AG04450 (cell line): ENCODE measurements at regions not wholly inside any gene's neighbourhood (a gene's known extent, or its start where the extent isn't known, plus 50 kb on each side); places are given as distances from the start of the nearest gene placed in this dataset.

Experiments used
- CTCF ChIA-PET: fragments of 300-600, 350-600 bp; formaldehyde crosslinking; extraction: SDS; loops from one replicate; lab custom pipeline; 2022; ENCODE audit warnings: antibody characterized with exemption, inconsistent platforms; lab: Charles Lee
- POLR2A ChIA-PET: fragments of 350-600 bp; formaldehyde crosslinking; extraction: SDS; loops from one replicate; lab custom pipeline; 2021; ENCODE audit warnings: antibody characterized with exemption, inconsistent platforms; lab: Yijun Ruan, JAX
- DNase-seq: peaks from one replicate; pipeline ENCODE4 v3.0.0-alpha.2; 2011; ENCODE audit warnings: low read depth, low spot score
- H3K27ac ChIP-seq: one replicate; pipeline ENCODE4 v1.5.1; 2012; ENCODE audit warnings: low read depth, low read length, control low read depth
- H3K27me3 ChIP-seq: one replicate; pipeline ENCODE4 v1.6.0; 2012; ENCODE audit warnings: low read length; ENCODE audit not compliant: control insufficient read depth, insufficient read depth
- H3K4me3 ChIP-seq: 2 replicates; pipeline ENCODE4 v1.5.1; 2011; ENCODE audit warnings: mild to moderate bottlenecking, low read depth, low read length, control low read depth
- H3K9me3 ChIP-seq: 2 replicates; pipeline ENCODE4 v1.5.1; 2012; ENCODE audit warnings: low read length; ENCODE audit not compliant: control insufficient read depth, insufficient read depth
- TF ChIP-seq, protein P1 (sequence below): IDR thresholded peaks from 2 replicates; pipeline ENCODE4 v1.5.1; 2011; ENCODE audit warnings: low read depth, low read length, control low read depth, inconsistent platforms

GRCh38 chr15:81524496-81524895 is 150.5 kb upstream of the TMC3 start:
- Histone ChIP-seq H3K27ac (no peak overlapping the region), H3K9me3 (no peaks in the 10 kb centered on the region), H3K4me3 (no peak overlapping the region), H3K27me3 (no peaks in the 10 kb centered on the region)
- ChIA-PET POLR2A (no interaction called here), CTCF (no interaction called here)
- no peak for DNase-seq
- TF ChIP-seq, protein P1, sequence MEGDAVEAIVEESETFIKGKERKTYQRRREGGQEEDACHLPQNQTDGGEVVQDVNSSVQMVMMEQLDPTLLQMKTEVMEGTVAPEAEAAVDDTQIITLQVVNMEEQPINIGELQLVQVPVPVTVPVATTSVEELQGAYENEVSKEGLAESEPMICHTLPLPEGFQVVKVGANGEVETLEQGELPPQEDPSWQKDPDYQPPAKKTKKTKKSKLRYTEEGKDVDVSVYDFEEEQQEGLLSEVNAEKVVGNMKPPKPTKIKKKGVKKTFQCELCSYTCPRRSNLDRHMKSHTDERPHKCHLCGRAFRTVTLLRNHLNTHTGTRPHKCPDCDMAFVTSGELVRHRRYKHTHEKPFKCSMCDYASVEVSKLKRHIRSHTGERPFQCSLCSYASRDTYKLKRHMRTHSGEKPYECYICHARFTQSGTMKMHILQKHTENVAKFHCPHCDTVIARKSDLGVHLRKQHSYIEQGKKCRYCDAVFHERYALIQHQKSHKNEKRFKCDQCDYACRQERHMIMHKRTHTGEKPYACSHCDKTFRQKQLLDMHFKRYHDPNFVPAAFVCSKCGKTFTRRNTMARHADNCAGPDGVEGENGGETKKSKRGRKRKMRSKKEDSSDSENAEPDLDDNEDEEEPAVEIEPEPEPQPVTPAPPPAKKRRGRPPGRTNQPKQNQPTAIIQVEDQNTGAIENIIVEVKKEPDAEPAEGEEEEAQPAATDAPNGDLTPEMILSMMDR: no peak

DNA sequence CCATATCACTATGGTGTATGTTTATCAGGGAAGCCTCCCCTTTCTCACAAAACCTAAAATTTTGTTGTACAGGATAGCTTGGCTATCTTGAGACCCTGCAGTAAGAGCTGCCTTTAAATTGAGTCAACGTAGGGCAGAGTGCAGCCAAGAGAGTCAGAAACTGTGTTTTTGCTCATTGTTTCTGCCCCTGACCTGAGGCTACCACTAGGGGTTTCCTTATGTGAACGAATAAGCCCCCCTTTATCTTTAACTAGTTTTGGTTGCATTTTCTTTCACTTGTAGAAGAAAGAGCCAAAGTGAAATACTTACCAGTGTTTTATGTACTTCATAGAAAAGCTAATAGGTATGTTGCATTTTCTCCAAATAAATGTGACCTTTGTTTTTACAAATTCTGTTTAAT is 149.9 kb upstream of the TMC3 start:
- H3K27me3 ChIP-seq: no peaks in the 10 kb centered on the region
- TF ChIP-seq, protein P1: no peak
- POLR2A ChIA-PET: no interaction called here
- no peak overlapping the region for H3K4me3 ChIP-seq
- DNase-seq: no peak
- H3K27ac ChIP-seq: no peak overlapping the region
- no peaks in the 10 kb centered on the region for H3K9me3 ChIP-seq
- CTCF ChIA-PET: no interaction called here

- CTCF ChIA-PET: no interaction called here
- DNase-seq: no peak
- Histone ChIP-seq H3K9me3 (no peaks in the 10 kb centered on the region), H3K27ac (no peak overlapping the region), H3K27me3 (no peaks in the 10 kb centered on the region), H3K4me3 (no peak overlapping the region)
- POLR2A ChIA-PET: no interaction called here
- TF ChIP-seq, protein P1: no peak
These were observed 146.5 kb upstream of the TMC3 start for GRCh38 chr15:81520480-81520879.

DNA sequence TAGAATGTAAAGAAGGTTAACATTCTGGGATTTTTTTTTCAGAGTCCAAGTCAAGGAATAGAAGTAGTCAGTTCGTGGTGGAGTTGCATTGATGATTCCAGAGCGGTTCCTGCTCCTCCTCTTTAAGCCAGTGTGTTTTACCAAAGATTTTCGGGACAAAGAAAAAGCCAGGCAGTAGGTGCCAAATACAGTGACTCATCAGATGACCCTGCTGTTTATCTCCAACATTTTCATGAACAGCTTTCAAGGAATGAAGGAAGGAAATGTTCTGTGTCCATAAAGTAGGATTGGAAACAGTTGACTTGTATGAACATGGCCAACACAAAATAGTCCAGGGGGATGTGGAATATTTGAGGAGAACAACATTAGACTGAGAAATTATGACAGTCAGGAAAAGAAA is 142.4 kb upstream of the TMC3 start:
- Histone ChIP-seq H3K27me3 (no peaks in the 10 kb centered on the region), H3K4me3 (no peak overlapping the region), H3K27ac (no peak overlapping the region), H3K9me3 (no peaks in the 10 kb centered on the region)
- POLR2A ChIA-PET: no interaction called here
- DNase-seq: no peak
- TF ChIP-seq, protein P1: no peak
- CTCF ChIA-PET: interaction anchor here (0.5 to 1.0 kb wide), 3 partner anchors 13 to 628 kb away, joined by 3 to 6 read pairs (median 4); no protein-coding TSS in a partner anchor

GRCh38 chr15:81516012-81516411 is 142.0 kb upstream of the TMC3 start:
- Histone ChIP-seq H3K9me3 (no peaks in the 10 kb centered on the region), H3K27ac (no peak overlapping the region), H3K27me3 (no peaks in the 10 kb centered on the region), H3K4me3 (no peak overlapping the region)
- ChIA-PET POLR2A (no interaction called here), CTCF (interaction anchor here (0.5 to 1.0 kb wide), 3 partner anchors 13 to 629 kb away, joined by 3 to 6 read pairs (median 4); no protein-coding TSS in a partner anchor)
- TF ChIP-seq, protein P1: no peak
- no peak for DNase-seq
